Endothelial cell of umbilical vein (primary cell): ENCODE measurements at regions not wholly inside any gene's neighbourhood (a gene's known extent, or its start where the extent isn't known, plus 50 kb on each side); places are given as distances from the start of the nearest gene placed in this dataset.

ENCODE experiments used
- BruUV-seq: library from RNA; stranded (reverse); fragments of 400-500 nt; replicated peaks from 2 replicates; lab custom pipeline; 2021; lab: Mats Ljungman, UMichigan
- CTCF ChIA-PET: fragments of 300-600, 350-600 bp; sonication (Branson Sonifier 250); formaldehyde crosslinking; loops from one replicate; lab custom pipeline; 2021; ENCODE audit warnings: antibody characterized with exemption, inconsistent platforms; lab: Charles Lee
- POLR2A ChIA-PET: fragments of 300-600, 350-600 bp; sonication (Branson Sonifier 250); formaldehyde crosslinking; loops from one replicate; lab custom pipeline; 2021; ENCODE audit warnings: antibody characterized with exemption, inconsistent platforms; lab: Charles Lee
- DNase-seq: peaks from one replicate; pipeline ENCODE4 v3.0.0-alpha.2; 2011; ENCODE audit warnings: low read depth, low spot score
- FAIRE-seq: peaks from 2 replicates; lab custom pipeline; 2011; peaks lifted over from hg19 to GRCh38; lab: Jason Lieb, UNC
- H2AFZ ChIP-seq: 2 replicates; pipeline ENCODE4 v1.6.0; 2012; ENCODE audit warnings: low read depth, low read length, control low read depth, inconsistent platforms
- H3K27ac ChIP-seq: 2 replicates; pipeline ENCODE4 v1.5.1; 2011; ENCODE audit warnings: low read depth, mild to moderate bottlenecking, control low read depth, low read length, moderate library complexity; ENCODE audit not compliant: insufficient read depth
- H3K27me3 ChIP-seq, 2 experiments: 2 replicates each; pipeline versions ENCODE4 v1.6.0 to v1.6.1; 2011; ENCODE audit warnings: low read length in 2 of 2, mixed read lengths in 1 of 2; ENCODE audit not compliant: control insufficient read depth in 2 of 2, insufficient read depth in 2 of 2
- H3K36me3 ChIP-seq, 2 experiments: 2 replicates in 1 of 2; 3 replicates in 1 of 2; pipeline ENCODE4 v1.5.1; 2011; ENCODE audit warnings: low read length in 2 of 2, mild to moderate bottlenecking in 1 of 2, moderate library complexity in 1 of 2; ENCODE audit not compliant: control insufficient read depth in 2 of 2, insufficient read depth in 2 of 2; ENCODE audit errors: extremely low read depth in 1 of 2
- H3K4me1 ChIP-seq: 3 replicates; pipeline ENCODE4 v1.5.1; 2011; ENCODE audit warnings: mild to moderate bottlenecking, low read length; ENCODE audit not compliant: control insufficient read depth, insufficient read depth; ENCODE audit errors: extremely low read depth
- H3K4me2 ChIP-seq: 2 replicates; pipeline ENCODE4 v1.6.1; 2011; ENCODE audit warnings: low read length, control low read depth, mixed read lengths; ENCODE audit not compliant: insufficient read depth
- H3K4me3 ChIP-seq, 3 experiments: fragments of 200-600 bp in 1 of 3; sonication (generic), shearing (Covaris generic) in 1 of 3; replicated peaks in 1 of 3; 2 replicates each; pipeline ENCODE4 v1.5.1; 2011 to 2016; ENCODE audit warnings: control low read depth in 3 of 3, low read length in 3 of 3, mild to moderate bottlenecking in 2 of 3, inconsistent platforms in 1 of 3, low read depth in 1 of 3, moderate library complexity in 1 of 3; ENCODE audit not compliant: insufficient read depth in 1 of 3
- H3K79me2 ChIP-seq: 2 replicates; pipeline ENCODE4 v1.6.0; 2012; ENCODE audit warnings: low read length, inconsistent platforms; ENCODE audit not compliant: control insufficient read depth, insufficient read depth
- H3K9ac ChIP-seq: replicated peaks from 2 replicates; pipeline ENCODE3; 2011; ENCODE audit warnings: low read length, control low read depth; ENCODE audit not compliant: insufficient read depth; ENCODE audit errors: extremely low read depth
- H3K9me1 ChIP-seq: replicated peaks from 3 replicates; pipeline ENCODE4 v1.6.0; 2011; ENCODE audit warnings: mild to moderate bottlenecking, low read length; ENCODE audit not compliant: control insufficient read depth, insufficient read depth; ENCODE audit errors: extremely low read depth
- H3K9me3 ChIP-seq: replicated peaks from 2 replicates; pipeline ENCODE4 v1.5.1; 2012; ENCODE audit warnings: low read length, inconsistent platforms; ENCODE audit not compliant: control insufficient read depth, insufficient read depth
- H4K20me1 ChIP-seq: replicated peaks from 2 replicates; pipeline ENCODE3; 2011; ENCODE audit warnings: mild to moderate bottlenecking, low read length; ENCODE audit not compliant: control insufficient read depth, insufficient read depth; ENCODE audit errors: extremely low read depth
- CTCF ChIP-seq, 2 donors: IDR thresholded peaks; 1 replicate in 1 of 2; 2 replicates in 1 of 2; pipeline ENCODE4 v1.5.1; 2011; ENCODE audit warnings: low read length in 2 of 2, mild to moderate bottlenecking in 2 of 2, moderate library complexity in 2 of 2, control low read depth in 1 of 2, inconsistent platforms in 1 of 2, low read depth in 1 of 2; ENCODE audit not compliant: insufficient read depth in 1 of 2; ENCODE audit errors: extremely low read depth in 1 of 2
- EZH2 ChIP-seq: IDR thresholded peaks from 2 replicates; pipeline ENCODE4 v1.6.1; 2012; ENCODE audit warnings: borderline replicate concordance, low read depth, mild to moderate bottlenecking, moderate library complexity, low read length, inconsistent platforms; ENCODE audit not compliant: severe bottlenecking
- FOS ChIP-seq: IDR thresholded peaks from 2 replicates; pipeline ENCODE4 v1.6.1; 2011; ENCODE audit warnings: mild to moderate bottlenecking, low read length, moderate library complexity, borderline replicate concordance; ENCODE audit not compliant: insufficient read depth
- GATA2 ChIP-seq: IDR thresholded peaks from 2 replicates; pipeline ENCODE4 v1.7.0; 2011; ENCODE audit warnings: low read depth, mild to moderate bottlenecking, moderate library complexity, mixed read lengths, low read length; ENCODE audit not compliant: insufficient read length, insufficient read depth
- JUN ChIP-seq: IDR thresholded peaks from 2 replicates; pipeline ENCODE4 v1.6.1; 2011; ENCODE audit warnings: borderline replicate concordance, low read depth; ENCODE audit not compliant: insufficient read length, insufficient read depth
- MAX ChIP-seq: IDR thresholded peaks from 2 replicates; pipeline ENCODE4 v1.6.1; 2011; ENCODE audit not compliant: insufficient read depth, insufficient read length
- MYC ChIP-seq: IDR thresholded peaks from one replicate; pipeline ENCODE4 v1.6.1; 2011; ENCODE audit warnings: mild to moderate bottlenecking, low read depth, low read length
- POLR2A ChIP-seq: IDR thresholded peaks from 2 replicates; pipeline ENCODE4 v1.6.1; 2012; ENCODE audit warnings: low read depth, mild to moderate bottlenecking, control low read depth, low read length
- POLR2AphosphoS5 ChIP-seq: IDR thresholded peaks from 2 replicates; pipeline ENCODE4 v1.6.1; 2012; ENCODE audit warnings: low read depth, mild to moderate bottlenecking, control low read depth, low read length, moderate library complexity; ENCODE audit not compliant: insufficient read depth
- dilution Hi-C: fragments of 300-500 bp; cut with MboI; formaldehyde crosslinking; loops from one replicate; pipeline ENCODE4 v1.15.0; 2019; ENCODE audit warnings: low sequenced_read_pairs; ENCODE audit not compliant: extremely low pct_ligation_motif_present
- intact Hi-C: fragments of 100-400 bp; cut with micrococcal nuclease; formaldehyde crosslinking; loops from one replicate; pipeline ENCODE4 v1.10.0; 2022

GRCh38 chr18:75854174-75854573 is 426.7 kb upstream of the SMIM21 start:
- H3K4me2 ChIP-seq = no peak overlapping the region
- ChIA-PET CTCF (no interaction called here), POLR2A (no interaction called here)
- FAIRE-seq (no peak), DNase-seq (no peak)
- no TSS peak for BruUV-seq
- no peak overlapping the region for H3K27ac ChIP-seq
- no peaks in the 10 kb centered on the region for H3K9me1 ChIP-seq
- no peaks in the 10 kb centered on the region for H3K4me1 ChIP-seq
- H3K4me3 ChIP-seq = no peak overlapping the region
- intact Hi-C loops (no loop called here), dilution Hi-C loops (no loop called here)
- no peaks in the 10 kb centered on the region for H3K36me3 ChIP-seq
- no peaks in the 10 kb centered on the region for H4K20me1 ChIP-seq
- TF ChIP-seq EZH2 = no peak
- no peak for TF ChIP-seq JUN
- TF ChIP-seq MAX = no peak
- no peak for TF ChIP-seq FOS
- no peak for TF ChIP-seq POLR2AphosphoS5
- TF ChIP-seq GATA2 = no peak
- no peak for TF ChIP-seq POLR2A
- no peak for TF ChIP-seq MYC
- TF ChIP-seq CTCF (IDR thresholded peaks at IDR 0.05; ENCODE audit: extremely low read depth in 1 of 2, insufficient read depth in 1 of 2, low read depth in 1 of 2, low read length in 2 of 2) = no peak
- no peaks in the 10 kb centered on the region for H3K79me2 ChIP-seq
- H2AFZ ChIP-seq = no peak overlapping the region
- no peak overlapping the region for H3K9ac ChIP-seq
- H3K27me3 ChIP-seq = no peaks in the 10 kb centered on the region
- H3K9me3 ChIP-seq = no peaks in the 10 kb centered on the region
